PFSK-1 (cell line): ENCODE measurements at regions not wholly inside any gene's neighbourhood (a gene's known extent, or its start where the extent isn't known, plus 50 kb on each side); places are given as distances from the start of the nearest gene placed in this dataset.

ENCODE experiments used
- FOXP2 ChIP-seq: optimal IDR thresholded peaks from 2 replicates; pipeline ENCODE3; 2011; ENCODE audit warnings: borderline replicate concordance, control low read depth, inconsistent platforms; ENCODE audit not compliant: insufficient read depth; ENCODE audit errors: extremely low read length, extremely low read depth
- POLR2AphosphoS5 ChIP-seq: IDR thresholded peaks from 2 replicates; pipeline ENCODE4 v1.6.1; 2012; ENCODE audit warnings: low read depth, mild to moderate bottlenecking, control low read depth, low read length, moderate library complexity
- SIN3A ChIP-seq: IDR thresholded peaks from 2 replicates; pipeline ENCODE4 v1.6.1; 2012; ENCODE audit warnings: mild to moderate bottlenecking, low read length, moderate library complexity, borderline replicate concordance; ENCODE audit not compliant: insufficient read depth
- TAF1 ChIP-seq: IDR thresholded peaks from 2 replicates; pipeline ENCODE4 v1.6.1; 2012; ENCODE audit warnings: low read length, control low read depth, borderline replicate concordance; ENCODE audit not compliant: insufficient read depth
- TF ChIP-seq, protein P1 (sequence below), 2 experiments: IDR thresholded peaks; 2 replicates each; pipeline versions ENCODE4 v1.6.1 to v1.8.0; 2011 to 2012; ENCODE audit warnings: low read depth in 2 of 2, low read length in 2 of 2, control low read depth in 1 of 2, inconsistent platforms in 1 of 2, mild to moderate bottlenecking in 1 of 2, moderate library complexity in 1 of 2; ENCODE audit not compliant: insufficient read depth in 1 of 2

DNA sequence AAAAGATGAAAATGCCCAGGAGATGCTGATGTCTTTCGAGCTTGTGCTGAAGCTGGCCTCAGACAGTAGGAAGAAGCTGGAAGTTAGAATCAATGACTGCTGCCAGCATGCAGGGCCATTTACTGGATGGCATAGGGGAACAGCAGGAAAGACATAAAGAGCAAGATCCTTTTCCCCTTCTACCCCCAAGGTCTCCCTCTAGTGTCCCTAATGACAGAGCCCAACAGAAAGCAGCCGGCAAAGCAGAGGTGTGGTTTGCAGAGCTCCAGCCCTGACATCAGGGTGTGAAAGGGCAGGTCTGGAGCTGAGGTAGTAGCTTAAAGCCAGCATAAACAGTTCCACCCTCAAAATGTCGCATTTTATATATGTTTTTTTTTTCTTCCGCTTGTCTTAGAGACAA is 1560.7 kb upstream of the TMEM132C start:
- TF ChIP-seq TAF1: no peak
- no peak for TF ChIP-seq SIN3A
- no peak for TF ChIP-seq FOXP2
- no peak for TF ChIP-seq POLR2AphosphoS5
- TF ChIP-seq, protein P1, sequence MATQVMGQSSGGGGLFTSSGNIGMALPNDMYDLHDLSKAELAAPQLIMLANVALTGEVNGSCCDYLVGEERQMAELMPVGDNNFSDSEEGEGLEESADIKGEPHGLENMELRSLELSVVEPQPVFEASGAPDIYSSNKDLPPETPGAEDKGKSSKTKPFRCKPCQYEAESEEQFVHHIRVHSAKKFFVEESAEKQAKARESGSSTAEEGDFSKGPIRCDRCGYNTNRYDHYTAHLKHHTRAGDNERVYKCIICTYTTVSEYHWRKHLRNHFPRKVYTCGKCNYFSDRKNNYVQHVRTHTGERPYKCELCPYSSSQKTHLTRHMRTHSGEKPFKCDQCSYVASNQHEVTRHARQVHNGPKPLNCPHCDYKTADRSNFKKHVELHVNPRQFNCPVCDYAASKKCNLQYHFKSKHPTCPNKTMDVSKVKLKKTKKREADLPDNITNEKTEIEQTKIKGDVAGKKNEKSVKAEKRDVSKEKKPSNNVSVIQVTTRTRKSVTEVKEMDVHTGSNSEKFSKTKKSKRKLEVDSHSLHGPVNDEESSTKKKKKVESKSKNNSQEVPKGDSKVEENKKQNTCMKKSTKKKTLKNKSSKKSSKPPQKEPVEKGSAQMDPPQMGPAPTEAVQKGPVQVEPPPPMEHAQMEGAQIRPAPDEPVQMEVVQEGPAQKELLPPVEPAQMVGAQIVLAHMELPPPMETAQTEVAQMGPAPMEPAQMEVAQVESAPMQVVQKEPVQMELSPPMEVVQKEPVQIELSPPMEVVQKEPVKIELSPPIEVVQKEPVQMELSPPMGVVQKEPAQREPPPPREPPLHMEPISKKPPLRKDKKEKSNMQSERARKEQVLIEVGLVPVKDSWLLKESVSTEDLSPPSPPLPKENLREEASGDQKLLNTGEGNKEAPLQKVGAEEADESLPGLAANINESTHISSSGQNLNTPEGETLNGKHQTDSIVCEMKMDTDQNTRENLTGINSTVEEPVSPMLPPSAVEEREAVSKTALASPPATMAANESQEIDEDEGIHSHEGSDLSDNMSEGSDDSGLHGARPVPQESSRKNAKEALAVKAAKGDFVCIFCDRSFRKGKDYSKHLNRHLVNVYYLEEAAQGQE (IDR thresholded peaks at IDR 0.05; ENCODE audit: insufficient read depth in 1 of 2, low read depth in 2 of 2, low read length in 2 of 2): no peak

DNA sequence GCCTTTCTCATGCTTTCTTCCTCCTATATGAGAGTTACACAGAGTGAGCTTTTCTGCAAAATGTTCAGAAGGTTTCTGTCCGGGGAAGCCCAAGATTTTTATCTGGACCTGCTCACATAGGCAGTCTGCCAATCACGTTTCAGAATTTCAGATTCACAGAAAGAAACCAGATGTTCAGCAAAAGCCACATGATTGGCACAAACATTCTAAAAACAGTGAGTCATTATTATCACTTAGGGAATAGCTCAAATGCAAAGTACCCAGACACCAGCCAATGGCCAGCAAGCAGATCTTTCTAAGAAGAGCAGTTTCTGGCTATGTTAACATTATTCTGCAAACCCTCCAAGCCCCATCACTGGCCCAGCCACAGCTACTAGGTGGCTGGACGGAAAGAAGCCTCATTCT is 1558.5 kb upstream of the TMEM132C start:
- TF ChIP-seq TAF1 (no peak), FOXP2 (no peak), POLR2AphosphoS5 (no peak), SIN3A (no peak)
- TF ChIP-seq, protein P1 (IDR thresholded peaks at IDR 0.05; ENCODE audit: insufficient read depth in 1 of 2, low read depth in 2 of 2, low read length in 2 of 2): no peak

DNA sequence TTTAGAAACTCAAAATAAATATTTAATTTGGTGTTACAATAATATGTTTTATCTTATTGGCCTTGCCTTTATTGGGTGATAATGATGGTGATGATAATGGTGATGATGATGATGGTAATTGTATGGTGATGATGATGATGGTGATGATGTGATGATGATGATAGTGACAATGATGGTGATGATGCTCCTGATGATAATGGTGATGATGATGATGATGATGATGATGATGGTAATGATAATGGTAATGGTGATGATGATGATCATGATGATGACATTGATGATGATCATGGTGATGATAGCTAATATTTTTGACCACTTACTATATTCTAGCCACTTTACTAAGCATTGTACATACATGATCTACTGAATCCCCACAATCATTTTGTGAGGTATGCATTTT is 1548.6 kb upstream of the TMEM132C start:
- TF ChIP-seq POLR2AphosphoS5 (no peak), SIN3A (no peak), FOXP2 (no peak), TAF1 (no peak)
- TF ChIP-seq, protein P1 (IDR thresholded peaks at IDR 0.05; ENCODE audit: insufficient read depth in 1 of 2, low read depth in 2 of 2, low read length in 2 of 2): no peak

DNA sequence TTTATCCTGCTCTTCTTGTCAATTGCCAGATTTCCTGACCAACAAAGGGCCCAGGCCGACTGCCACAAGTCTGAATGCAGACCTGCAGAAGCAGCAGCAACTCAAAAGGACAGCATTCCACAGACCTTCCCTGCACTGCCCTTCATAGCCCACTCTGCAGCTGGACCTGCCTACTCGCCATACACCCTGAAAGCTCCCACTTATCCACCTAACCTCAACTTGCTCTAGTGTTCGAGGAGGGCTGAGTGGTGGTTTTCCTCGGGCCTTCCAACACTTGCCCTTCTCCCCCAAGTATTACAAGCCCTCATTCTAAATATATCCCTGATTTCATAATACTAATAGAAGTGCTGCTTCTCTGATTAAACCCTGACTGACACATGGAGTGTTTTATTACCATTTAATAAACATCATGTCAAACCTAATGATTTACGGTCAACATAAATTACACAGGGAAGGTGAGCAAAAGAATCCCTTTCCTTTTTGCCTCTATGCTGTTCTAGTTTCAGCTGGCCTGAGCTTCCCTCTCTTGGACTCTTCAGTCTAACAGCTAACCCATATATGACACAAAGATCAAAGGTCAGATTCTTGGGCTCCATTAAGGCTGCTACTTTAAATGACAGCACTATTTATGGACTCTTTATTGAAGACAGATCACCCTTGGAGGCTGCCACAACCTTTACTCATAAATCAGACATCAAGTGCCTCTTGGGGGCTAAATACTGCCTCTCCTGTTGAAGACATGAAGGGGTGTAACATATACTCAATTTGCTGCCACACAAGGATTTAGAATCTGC is 1546.9 kb upstream of the TMEM132C start:
- TF ChIP-seq POLR2AphosphoS5 (no peak), TAF1 (no peak), FOXP2 (no peak), SIN3A (no peak)
- TF ChIP-seq, protein P1 (IDR thresholded peaks at IDR 0.05; ENCODE audit: insufficient read depth in 1 of 2, low read depth in 2 of 2, low read length in 2 of 2): no peak
